Suprapubic skin (tissue), 4 donors: ENCODE measurements at regions not wholly inside any gene's neighbourhood (a gene's known extent, or its start where the extent isn't known, plus 50 kb on each side); places are given as distances from the start of the nearest gene placed in this dataset.

Source experiments
- DNase-seq, 2 donors: peaks; one replicate each; pipeline ENCODE4 v3.0.0-alpha.2; 2019; ENCODE audit warnings: low spot score in 2 of 2
- H3K27ac ChIP-seq: fragments of 200-600 bp; sonication (generic); one replicate; pipeline ENCODE4 v1.5.1; 2019
- H3K27me3 ChIP-seq: fragments of 200-600 bp; sonication (generic); one replicate; pipeline ENCODE4 v1.5.1; 2019
- H3K36me3 ChIP-seq: fragments of 200-600 bp; sonication (generic); one replicate; pipeline ENCODE4 v1.5.1; 2019
- H3K4me1 ChIP-seq: fragments of 200-600 bp; sonication (generic); one replicate; pipeline ENCODE4 v1.5.1; 2019
- H3K4me3 ChIP-seq: fragments of 200-600 bp; sonication (generic); one replicate; pipeline ENCODE4 v1.5.1; 2019; ENCODE audit warnings: mild to moderate bottlenecking
- H3K9me3 ChIP-seq: fragments of 200-600 bp; sonication (generic); one replicate; pipeline ENCODE4 v1.5.1; 2019
- EP300 ChIP-seq: sonication (generic); formaldehyde crosslinking; IDR thresholded peaks from one replicate; pipeline ENCODE4 v1.6.1; 2017; ENCODE audit warnings: antibody characterized with exemption
- POLR2A ChIP-seq, 2 donors: fragments of 450-650 bp; IDR thresholded peaks; one replicate each; pipeline ENCODE4 v1.6.1; 2017; ENCODE audit warnings: antibody characterized with exemption in 2 of 2, mild to moderate bottlenecking in 2 of 2, moderate library complexity in 2 of 2
- POLR2AphosphoS5 ChIP-seq, 3 donors: sonication (generic); formaldehyde crosslinking; IDR thresholded peaks; one replicate each; pipeline ENCODE4 v1.6.1; 2017; ENCODE audit warnings: antibody characterized with exemption in 3 of 3
- WGBS: methylation state at CpG from one replicate; pipeline ENCODE4 v1.1.5; 2018; 5-methylcytosine and 5-hydroxymethylcytosine counted together
- TF ChIP-seq, protein P1 (sequence below), 2 donors: fragments of 200-600 bp in 1 of 2; fragments of 450-650 bp in 1 of 2; sonication (generic) in 1 of 2; IDR thresholded peaks; one replicate each; pipeline ENCODE4 v1.5.1; 2016 to 2019; ENCODE audit warnings: antibody characterized with exemption in 2 of 2, mild to moderate bottlenecking in 1 of 2, moderate library complexity in 1 of 2

DNA sequence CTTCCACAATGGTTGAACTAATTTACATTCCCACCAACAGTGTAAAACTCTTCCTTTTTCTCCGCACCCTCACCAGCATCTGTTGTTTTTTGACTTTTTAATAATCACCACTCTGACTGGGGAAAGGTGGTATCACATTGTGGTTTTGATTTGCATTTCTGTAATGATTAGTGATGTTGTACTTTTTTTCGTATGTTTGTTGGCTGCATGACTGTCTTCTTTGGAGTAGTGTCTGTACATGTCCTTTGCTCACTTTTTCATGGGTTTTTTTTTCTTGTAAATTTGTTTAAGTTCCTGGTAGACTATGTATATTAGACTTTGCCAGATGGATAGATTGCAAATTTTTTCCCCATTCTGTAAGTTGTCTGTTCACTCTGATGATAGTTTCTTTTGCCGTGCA, 574.8 kb downstream of the KCNJ3 start:
- Histone ChIP-seq H3K36me3 (no peaks in the 10 kb centered on the region), H3K4me3 (no peak overlapping the region), H3K4me1 (no peaks in the 10 kb centered on the region), H3K27me3 (no peaks in the 10 kb centered on the region), H3K9me3 (no peaks in the 10 kb centered on the region), H3K27ac (no peak overlapping the region)
- DNase-seq, result no peak
- WGBS, result 80% methylated on average over 3 of the region's 3 CpGs
- TF ChIP-seq POLR2A (IDR thresholded peaks at IDR 0.05) (no peak), EP300 (no peak), POLR2AphosphoS5 (IDR thresholded peaks at IDR 0.05) (no peak)
- TF ChIP-seq, protein P1, sequence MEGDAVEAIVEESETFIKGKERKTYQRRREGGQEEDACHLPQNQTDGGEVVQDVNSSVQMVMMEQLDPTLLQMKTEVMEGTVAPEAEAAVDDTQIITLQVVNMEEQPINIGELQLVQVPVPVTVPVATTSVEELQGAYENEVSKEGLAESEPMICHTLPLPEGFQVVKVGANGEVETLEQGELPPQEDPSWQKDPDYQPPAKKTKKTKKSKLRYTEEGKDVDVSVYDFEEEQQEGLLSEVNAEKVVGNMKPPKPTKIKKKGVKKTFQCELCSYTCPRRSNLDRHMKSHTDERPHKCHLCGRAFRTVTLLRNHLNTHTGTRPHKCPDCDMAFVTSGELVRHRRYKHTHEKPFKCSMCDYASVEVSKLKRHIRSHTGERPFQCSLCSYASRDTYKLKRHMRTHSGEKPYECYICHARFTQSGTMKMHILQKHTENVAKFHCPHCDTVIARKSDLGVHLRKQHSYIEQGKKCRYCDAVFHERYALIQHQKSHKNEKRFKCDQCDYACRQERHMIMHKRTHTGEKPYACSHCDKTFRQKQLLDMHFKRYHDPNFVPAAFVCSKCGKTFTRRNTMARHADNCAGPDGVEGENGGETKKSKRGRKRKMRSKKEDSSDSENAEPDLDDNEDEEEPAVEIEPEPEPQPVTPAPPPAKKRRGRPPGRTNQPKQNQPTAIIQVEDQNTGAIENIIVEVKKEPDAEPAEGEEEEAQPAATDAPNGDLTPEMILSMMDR (IDR thresholded peaks at IDR 0.05), result no peak

DNA sequence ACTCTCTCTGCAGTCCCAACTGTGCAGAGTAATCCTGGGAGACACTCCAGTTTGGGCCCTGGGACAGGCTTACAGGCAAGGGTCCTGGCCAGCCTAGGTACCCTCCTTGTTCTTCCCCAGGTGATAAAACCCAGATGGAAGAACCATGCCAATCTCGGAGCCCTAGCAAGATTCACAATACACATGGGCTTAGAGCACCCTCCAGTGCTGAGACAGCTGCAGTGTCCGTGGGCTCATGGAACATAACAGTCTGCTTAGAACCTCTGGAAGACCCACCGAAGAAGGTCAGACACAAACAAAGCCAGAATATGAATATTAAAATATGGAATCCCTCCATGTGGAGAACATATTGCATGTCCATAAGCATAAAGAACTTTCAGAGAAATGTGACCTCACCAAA, 568.1 kb downstream of the KCNJ3 start:
- Histone ChIP-seq H3K9me3 (no peaks in the 10 kb centered on the region), H3K27ac (no peak overlapping the region), H3K4me1 (no peaks in the 10 kb centered on the region), H3K27me3 (no peaks in the 10 kb centered on the region), H3K36me3 (no peaks in the 10 kb centered on the region), H3K4me3 (no peak overlapping the region)
- TF ChIP-seq POLR2A (IDR thresholded peaks at IDR 0.05), result no peak
- DNase-seq, result no peak
- WGBS, result 85% methylated on average over 3 of the region's 3 CpGs

DNA sequence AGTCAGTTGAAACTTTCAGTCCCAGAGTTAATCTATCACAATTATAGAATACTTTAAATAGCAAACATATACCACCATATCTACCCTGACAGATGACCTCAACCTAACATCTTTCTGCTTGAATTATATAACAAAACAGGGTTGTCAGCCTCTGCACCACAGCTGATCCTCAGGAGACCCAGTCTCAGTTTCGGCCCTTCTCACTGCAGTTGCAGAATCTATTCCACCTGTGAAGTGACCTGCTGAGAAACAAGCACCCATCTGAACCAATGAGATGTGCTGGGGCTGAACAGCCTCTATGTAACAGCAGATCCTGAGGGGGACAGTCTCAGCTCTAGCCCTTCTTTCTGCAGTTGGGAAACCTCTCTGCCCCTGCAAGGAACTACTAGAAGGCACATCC, 567.6 kb downstream of the KCNJ3 start:
- Histone ChIP-seq H3K27me3 (no peaks in the 10 kb centered on the region), H3K27ac (no peak overlapping the region), H3K4me3 (no peak overlapping the region), H3K36me3 (no peaks in the 10 kb centered on the region), H3K9me3 (no peaks in the 10 kb centered on the region), H3K4me1 (no peaks in the 10 kb centered on the region)
- DNase-seq, result no peak
- TF ChIP-seq, protein P1 (IDR thresholded peaks at IDR 0.05), result no peak
- TF ChIP-seq POLR2AphosphoS5 (IDR thresholded peaks at IDR 0.05) (no peak), EP300 (no peak), POLR2A (IDR thresholded peaks at IDR 0.05) (no peak)
- 80% methylated on average over 1 of the region's 1 CpG for WGBS

GRCh38 chr2:155256803-155257202, 558.3 kb downstream of the KCNJ3 start:
- no peak overlapping the region for H3K4me3 ChIP-seq
- no peaks in the 10 kb centered on the region for H3K4me1 ChIP-seq
- WGBS, result 83% methylated on average over 4 of the region's 6 CpGs
- no peaks in the 10 kb centered on the region for H3K36me3 ChIP-seq
- no peak overlapping the region for H3K27ac ChIP-seq
- H3K27me3 ChIP-seq, result no peaks in the 10 kb centered on the region
- DNase-seq, result no peak
- TF ChIP-seq POLR2AphosphoS5 (IDR thresholded peaks at IDR 0.05) (no peak), POLR2A (IDR thresholded peaks at IDR 0.05) (no peak), EP300 (no peak)
- TF ChIP-seq, protein P1 (IDR thresholded peaks at IDR 0.05), result no peak
- no peaks in the 10 kb centered on the region for H3K9me3 ChIP-seq

DNA sequence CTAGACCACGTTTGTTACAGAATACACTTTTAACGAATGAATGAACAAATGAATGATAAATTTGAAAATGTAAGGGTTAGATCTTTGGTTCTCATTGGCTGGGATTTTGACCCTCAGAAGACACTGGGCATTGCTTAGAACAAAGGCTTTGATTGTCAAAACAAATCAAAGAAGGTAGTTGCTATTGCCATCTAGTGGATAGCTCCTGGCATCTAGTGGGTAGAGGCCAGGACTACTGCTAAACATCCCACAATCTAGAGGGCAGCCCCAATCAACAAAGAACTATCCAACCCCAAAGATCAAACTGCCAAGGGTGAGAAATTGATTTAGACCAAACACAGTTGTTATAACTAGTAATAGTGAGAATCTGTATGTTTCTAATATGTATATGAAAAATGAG, 552.3 kb downstream of the KCNJ3 start:
- no peaks in the 10 kb centered on the region for H3K4me1 ChIP-seq
- H3K9me3 ChIP-seq, result no peaks in the 10 kb centered on the region
- no peak for DNase-seq
- no peaks in the 10 kb centered on the region for H3K36me3 ChIP-seq
- TF ChIP-seq, protein P1 (IDR thresholded peaks at IDR 0.05), result no peak
- TF ChIP-seq POLR2AphosphoS5 (IDR thresholded peaks at IDR 0.05) (no peak), EP300 (no peak), POLR2A (IDR thresholded peaks at IDR 0.05) (no peak)
- no peaks in the 10 kb centered on the region for H3K27me3 ChIP-seq
- no peak overlapping the region for H3K4me3 ChIP-seq
- 11% methylated on average over 2 of the region's 2 CpGs for WGBS
- H3K27ac ChIP-seq, result no peak overlapping the region

DNA sequence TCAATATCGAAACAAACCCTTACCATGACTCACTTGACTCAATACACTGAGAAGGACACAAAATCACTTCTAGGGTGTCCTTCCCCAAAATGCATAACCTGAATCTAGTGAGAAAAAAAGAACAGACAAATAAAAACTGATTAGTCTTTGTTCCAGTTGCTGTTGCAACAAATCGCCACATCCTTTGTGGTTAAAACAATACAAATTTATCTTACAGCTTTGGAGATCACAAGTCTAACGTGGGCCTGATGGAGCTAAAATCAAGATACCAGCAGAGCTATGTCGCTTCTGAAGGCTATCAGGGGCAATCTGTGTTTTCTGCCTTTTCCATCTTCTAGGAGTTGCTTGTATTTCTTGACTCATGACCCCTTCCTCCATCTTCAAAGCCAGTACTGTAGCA, 541.7 kb downstream of the KCNJ3 start:
- no peaks in the 10 kb centered on the region for H3K4me1 ChIP-seq
- H3K36me3 ChIP-seq, result no peaks in the 10 kb centered on the region
- DNase-seq, result no peak
- H3K27ac ChIP-seq, result no peak overlapping the region
- H3K4me3 ChIP-seq, result no peak overlapping the region
- H3K27me3 ChIP-seq, result no peaks in the 10 kb centered on the region
- no peak for TF ChIP-seq POLR2A (IDR thresholded peaks at IDR 0.05)
- no peak for TF ChIP-seq EP300
- TF ChIP-seq, protein P1 (IDR thresholded peaks at IDR 0.05), result no peak
- TF ChIP-seq POLR2AphosphoS5 (IDR thresholded peaks at IDR 0.05), result no peak
- H3K9me3 ChIP-seq, result no peaks in the 10 kb centered on the region
- WGBS, result 70% methylated on average over 4 of the region's 4 CpGs
